NCI-H1048 (cell line): ENCODE measurements at regions not wholly inside any gene's neighbourhood (a gene's known extent, or its start where the extent isn't known, plus 50 kb on each side); places are given as distances from the start of the nearest gene placed in this dataset.
"Not testable (repeated sequence)": the region's sequence is repeated elsewhere in the genome, so short reads cannot be mapped to it uniquely, and the experiment has no call there.

Experiments used
- DNase-seq: peaks from one replicate; lab custom pipeline; 2025; lab: John Stamatoyannopoulos, UW

GRCh38 chr13:30816736-30817135 is 81.4 kb downstream of the ALOX5AP start:
- DNase-seq: no peak

- DNase-seq: no peak
Observed at GRCh38 chr13:30818323-30818960, 83.1 kb downstream of the ALOX5AP start.

DNA sequence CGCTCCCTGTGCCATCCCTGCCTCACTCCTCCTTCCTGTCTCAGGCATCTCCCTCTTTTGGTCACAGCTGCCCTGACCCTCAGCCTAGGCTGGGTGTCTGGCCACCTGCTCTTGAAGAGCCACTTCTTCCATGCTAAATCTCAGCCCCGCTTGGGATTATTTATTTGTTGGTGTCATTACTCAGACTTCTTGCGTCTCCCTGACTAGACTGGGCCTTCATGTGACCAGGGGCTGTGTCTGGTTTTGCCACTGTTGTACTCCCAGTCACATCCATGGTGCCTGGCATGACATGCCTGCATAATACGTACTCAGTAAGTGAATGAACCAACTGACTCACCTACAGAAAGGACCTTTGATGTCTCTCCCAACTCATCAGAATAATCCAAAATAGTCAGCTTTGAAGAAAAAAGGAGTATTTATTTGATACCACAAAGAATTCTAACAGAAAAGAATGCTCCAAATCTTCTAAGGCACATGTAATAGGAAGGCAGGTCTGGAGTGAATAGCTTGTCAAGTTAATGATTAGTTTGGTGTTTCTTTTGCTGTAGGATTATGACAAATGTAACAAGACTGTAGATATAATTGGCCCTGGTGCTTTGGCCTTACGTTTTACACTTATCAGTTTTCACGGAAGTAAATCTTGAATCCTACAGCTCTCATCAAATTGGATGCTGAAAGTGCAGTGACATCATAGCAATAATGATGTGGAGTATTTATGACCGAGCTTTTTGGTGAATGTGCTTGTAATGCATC is 84.0 kb downstream of the ALOX5AP start:
- no peak for DNase-seq

DNA sequence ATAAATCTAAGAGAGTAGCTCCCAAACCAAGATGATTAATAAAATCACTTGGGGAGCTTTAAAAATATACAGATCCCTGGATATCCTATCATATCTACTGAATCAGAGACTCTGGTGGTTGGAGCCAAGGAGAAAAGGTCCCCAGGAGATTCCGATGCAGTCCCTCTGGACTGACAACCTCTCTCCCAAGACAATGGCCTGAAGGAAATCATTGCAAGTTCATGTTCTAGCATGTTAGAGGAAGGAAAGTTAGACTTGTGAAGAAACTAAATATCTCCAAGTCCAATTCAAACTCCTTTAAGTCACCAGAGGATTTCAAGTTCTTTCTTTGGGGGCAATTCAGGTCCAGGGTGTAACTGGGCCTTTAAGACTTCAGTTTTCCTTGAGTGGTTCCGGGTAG is 84.7 kb upstream of the MEDAG start:
- no peak for DNase-seq

DNA sequence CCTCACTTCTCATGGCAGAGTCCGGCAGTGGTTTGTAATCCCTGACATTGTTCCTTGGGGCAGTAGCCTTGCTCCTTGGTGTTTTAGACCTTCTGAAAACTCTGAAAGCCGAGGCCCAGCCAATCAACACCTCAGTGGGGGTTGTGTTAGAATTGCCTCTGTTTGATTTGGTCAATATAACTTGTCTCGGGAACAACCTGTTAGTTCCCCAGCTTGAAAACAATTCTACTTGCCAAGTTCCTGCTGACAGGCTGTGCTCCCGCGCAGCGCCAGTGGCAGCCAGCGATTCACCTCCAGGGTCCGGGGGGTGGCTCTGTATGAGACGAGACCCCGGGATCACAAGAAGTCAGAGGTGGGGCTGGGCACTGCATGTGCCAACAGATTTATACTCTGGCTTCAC is 81.4 kb upstream of the MEDAG start:
- no peak for DNase-seq

GRCh38 chr13:30826911-30827577 is 79.0 kb upstream of the MEDAG start:
- no peak for DNase-seq

GRCh38 chr13:30827578-30827925 is 78.5 kb upstream of the MEDAG start:
- DNase-seq: no peak

GRCh38 chr13:30829145-30829832 is 76.8 kb upstream of the MEDAG start:
- no peak for DNase-seq

GRCh38 chr13:30829833-30830637 is 76.0 kb upstream of the MEDAG start:
- DNase-seq: no peak

- no peak for DNase-seq
Observed at GRCh38 chr13:30830638-30830965, 75.5 kb upstream of the MEDAG start.

DNA sequence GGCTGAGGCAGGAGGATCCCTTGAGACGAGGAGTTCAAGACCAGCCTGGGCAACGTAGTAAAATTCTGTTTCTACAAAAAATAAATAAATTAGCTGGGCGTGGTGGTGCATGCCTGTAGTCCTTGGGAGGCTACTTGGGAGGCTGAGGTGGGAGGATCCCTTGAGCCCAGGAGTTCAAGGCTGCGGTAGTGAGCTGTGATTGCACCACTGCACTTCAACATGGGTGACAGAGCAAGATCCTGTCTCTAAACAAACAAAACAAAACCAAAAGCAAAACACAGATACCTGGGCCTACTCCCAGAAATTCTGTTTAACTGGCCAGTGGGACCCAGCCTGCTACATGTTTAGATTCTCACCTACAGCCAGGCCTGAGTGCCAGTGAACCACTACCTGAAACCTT is 74.6 kb upstream of the MEDAG start:
- DNase-seq: no peak

GRCh38 chr13:30832377-30832776 is 73.7 kb upstream of the MEDAG start:
- no peak for DNase-seq

- DNase-seq: peak; percentile 69
Observed at GRCh38 chr13:30832845-30833332, 73.2 kb upstream of the MEDAG start.

DNA sequence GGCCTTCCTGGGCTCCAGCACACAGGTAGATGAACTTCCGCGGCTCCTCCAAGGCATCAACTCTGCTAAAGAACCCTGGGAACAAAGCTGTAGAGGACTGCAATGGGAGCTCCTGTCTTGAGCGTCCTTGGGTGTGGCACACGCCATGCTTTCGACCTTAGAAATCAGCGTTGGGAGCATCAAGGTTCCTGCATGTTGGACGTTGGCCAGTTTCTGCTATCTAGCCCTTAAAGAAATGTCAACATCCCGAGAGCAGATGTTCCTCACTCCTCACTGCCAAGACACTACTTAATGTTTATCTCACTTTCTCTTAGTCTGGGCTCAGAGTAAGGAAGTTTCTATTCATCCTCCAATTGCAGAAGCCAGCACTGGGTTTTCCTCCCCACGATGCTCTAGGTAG is 70.6 kb upstream of the MEDAG start:
- DNase-seq: no peak

DNA sequence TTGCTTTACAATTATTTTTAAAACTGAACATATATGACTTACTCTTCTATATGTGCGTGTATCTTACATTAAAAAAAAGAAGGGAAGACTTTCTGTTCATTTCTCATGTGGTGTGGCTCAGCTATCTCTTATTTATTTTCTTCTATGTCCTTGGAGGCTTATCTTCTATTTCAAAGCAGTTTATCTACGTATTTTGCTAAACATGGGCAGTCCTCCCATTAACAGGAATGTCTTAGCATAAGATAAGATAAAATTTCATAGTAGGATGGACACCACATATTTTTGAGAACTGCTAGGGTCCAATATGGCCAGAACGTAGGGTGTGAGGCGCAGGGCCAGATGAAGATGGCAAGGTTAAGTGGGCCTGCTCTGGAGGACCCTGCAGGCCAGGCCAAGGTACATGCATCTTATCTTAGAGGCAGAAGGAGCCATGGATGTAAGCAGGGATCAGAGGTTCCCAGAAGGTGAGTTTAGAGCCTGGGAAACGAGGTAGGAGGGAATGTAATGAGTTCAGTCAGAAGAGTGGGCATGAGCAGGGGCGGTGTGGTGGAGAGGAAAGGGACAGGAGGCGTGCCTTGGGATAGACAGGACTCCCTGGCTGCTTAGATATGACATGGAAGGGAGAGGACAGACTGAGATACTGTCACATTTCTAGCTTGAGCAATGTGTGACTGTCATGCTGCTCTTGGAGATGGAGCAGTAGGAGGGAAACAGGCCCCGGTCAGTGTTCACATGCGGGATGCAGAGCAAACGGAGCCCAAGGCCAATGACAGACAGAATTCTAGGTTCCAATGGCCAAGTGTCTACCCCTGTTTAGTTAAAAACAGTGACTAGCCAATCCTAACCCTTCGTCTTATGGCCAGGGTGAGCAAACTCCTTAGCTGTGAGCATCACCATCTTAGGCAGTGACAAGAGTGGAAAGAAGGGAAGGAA is 68.6 kb upstream of the MEDAG start:
- no peak for DNase-seq

GRCh38 chr13:30839636-30840035 is 66.4 kb upstream of the MEDAG start:
- DNase-seq: not testable (repeated sequence)

- no peak for DNase-seq
Observed at GRCh38 chr13:30840515-30840914, 65.6 kb upstream of the MEDAG start.

- no peak for DNase-seq
Observed at GRCh38 chr13:30841154-30841553, 64.9 kb upstream of the MEDAG start.

DNA sequence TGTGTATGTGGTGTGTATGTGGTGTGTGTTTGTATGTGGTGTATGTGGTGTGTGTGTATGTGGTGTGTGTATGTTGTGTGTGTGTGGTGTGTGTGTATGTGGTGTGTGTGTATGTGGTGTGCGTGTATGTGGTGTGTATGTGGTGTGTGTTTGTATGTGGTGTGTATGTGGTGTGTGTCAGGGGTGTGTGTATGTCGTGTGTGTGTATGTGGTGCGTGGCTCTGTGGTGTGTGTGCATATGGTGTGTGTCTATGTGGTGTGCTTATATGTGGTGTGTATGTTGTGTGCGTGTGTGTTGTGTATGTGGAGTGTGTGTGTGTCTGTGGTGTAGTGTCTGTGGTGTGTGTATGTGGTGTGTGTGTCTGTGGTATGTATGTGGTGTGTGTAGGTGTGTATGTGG is 62.5 kb upstream of the MEDAG start:
- no peak for DNase-seq

DNA sequence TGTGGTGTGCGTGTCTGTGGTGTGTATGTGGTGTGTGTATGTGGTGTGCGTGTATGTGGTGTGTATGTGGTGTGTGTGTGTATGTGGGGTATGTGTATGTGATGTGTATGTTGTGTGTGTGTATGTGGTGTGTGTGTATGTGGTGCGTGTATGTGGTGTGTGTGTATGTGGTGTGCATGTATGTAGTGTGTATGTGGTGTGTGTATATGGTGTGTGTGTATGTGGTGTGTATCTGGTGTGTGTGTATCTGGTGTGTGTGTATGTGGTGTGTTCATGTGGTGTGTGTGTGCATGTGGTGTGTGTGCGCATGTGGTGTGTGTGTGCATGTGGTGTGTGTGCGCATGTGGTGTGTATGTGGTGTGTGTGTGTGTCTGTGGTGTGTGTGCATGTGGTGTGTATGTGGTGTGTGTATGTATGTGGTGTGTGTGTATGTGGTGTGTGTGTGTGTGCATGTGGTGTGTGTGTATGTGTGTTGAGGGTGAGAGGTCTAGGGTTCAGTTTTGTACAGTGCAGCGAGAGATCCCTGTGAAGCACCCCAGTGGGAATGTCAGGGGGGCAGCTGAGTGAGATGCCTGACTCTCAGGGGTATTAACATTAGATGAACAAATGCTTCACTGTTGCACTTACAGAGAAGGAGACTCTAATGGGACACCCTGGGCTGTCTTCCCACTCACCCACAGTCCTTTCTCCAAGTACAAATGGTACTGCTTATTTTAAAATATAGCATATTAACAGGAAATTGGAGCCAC is 61.3 kb upstream of the MEDAG start:
- DNase-seq: no peak
